ENCODE measurements at regions not wholly inside any gene's neighbourhood (a gene's known extent, or its start where the extent isn't known, plus 50 kb on each side); places are given as distances from the start of the nearest gene placed in this dataset.
"Not testable (repeated sequence)": the region's sequence is repeated elsewhere in the genome, so short reads cannot be mapped to it uniquely, and the experiment has no call there.

DNA sequence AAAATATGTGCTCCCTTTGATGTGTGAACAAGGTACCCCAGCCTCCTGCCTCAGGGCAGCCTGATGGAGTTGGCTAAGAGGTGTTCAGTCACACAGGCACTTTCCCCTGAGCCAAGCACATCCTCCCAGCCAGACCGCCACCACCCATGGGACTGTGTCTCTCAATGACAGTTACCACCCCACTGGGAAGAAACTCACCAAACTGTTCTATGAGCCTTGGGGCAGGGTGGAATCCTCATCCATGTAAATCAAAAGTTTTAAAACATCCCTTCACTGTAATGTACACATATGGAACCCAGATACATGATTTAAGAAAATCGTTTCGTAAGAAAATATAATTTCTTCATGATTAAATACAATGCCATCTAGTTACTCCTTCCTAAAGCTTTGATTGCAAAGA is 138.4 kb upstream of the LSM14A start:
- no peak for DNase-seq (ENCODE audit: low read depth in 2 of 2)

DNA sequence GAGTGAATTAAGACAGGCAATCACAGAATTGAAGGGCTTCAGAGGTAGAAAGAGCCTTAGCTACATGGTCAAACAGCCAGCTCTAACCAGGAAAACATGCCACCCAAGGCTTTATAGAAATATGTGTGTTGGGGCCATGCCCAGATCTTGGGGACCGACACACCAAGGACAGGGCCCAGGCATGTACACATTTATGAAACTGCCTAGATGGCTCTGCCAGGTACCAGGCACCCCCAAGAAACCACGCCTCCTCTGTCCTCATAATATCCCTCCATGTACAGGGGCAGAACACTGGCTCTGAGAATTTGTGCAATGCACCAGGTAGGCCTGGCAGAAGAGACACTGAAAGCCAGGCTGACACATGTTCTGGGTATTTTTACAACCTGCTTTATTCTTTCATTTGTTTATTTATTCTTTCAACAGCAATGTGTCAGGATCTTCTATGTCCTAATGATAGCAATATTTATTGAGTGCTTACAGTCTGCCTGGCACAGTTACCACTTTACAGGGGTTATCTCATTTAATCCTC is 137.9 kb upstream of the LSM14A start:
- DNase-seq (ENCODE audit: low read depth in 2 of 2), result no peak

DNA sequence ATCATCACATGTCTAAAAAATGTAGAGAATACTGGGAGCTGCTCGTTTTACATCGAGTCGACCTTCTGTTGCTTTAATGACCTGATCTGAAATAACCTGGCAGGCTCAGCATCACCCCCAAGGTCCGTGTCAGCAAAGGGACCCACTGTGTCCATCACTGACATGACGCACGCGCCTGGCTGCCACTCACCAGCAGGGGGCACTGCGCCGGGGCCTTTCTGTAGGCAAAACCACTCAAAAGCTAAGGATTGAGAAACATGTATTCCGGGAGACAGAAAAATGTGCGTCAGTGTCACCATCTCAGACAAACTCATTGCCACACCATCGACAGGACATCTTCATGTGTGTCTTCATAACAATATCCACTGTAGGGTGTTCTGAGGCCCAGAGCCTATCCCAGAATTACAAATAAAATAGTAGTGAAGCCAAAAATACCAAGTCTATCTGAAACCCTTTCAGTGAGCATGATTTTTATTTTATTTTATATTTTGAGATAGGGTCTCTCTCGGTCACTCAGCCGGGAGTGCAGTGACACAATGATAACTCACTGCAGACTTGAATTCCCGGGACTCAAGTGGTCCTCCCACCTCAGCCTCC is 130.3 kb upstream of the LSM14A start:
- no peak for DNase-seq (ENCODE audit: low read depth in 2 of 2)

DNA sequence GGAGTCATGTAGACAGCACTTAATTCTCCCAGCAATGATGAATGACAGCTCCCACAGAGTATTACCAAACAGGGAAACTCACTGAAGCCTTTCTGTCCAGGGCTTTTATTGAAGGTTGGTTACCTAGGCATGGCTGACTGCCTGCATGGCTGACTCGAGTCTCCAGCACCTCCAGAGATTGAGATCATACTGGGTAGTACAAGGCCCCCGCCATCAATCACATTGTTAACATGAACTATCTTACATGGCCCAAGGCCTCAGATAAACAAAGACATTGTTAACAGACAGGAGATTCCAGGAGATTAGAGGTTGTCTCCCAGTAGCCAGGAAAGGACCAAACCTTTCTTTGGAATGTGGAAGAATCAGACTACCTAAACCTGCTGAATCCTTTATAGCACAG is 128.3 kb upstream of the LSM14A start:
- no peak for DNase-seq (ENCODE audit: low read depth in 2 of 2)

DNA sequence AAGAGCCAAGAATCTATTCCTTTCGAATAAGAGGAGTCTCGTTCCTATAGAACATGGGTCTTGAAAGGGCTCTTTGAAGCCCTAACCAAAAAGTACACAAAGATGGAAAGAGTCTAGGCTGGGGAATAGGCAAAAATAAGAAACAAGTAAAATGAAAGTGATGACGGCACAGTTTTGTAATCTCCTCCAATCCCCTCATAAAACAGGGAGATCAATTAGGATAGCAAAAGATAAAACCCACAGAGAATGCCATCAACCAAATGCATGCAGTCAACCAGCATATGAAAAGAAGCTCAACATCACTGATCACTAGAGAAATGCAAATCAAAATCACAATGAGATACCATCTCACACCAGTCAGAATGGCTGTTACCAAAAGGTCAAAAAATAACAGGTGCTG is 122.4 kb upstream of the LSM14A start:
- no peak for DNase-seq (ENCODE audit: low read depth in 2 of 2)

DNA sequence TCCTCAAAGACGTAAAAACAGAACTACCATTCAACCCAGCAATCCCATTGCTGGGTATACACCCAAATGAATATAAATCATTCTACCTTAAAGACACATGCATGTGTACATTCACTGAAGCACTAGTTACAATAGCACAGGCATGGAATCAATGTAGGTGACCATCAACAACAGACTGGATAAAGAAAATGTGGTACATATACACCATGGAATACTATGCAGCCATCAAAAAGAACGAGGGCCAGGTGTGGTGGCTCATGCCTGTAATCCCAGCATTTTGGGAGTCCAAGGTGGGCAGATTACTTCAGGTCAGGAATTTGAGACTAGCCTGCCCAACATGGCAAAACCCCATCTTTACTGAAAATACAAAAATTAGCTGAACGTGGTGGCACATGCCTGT is 121.9 kb upstream of the LSM14A start:
- DNase-seq (ENCODE audit: low read depth in 2 of 2), result not testable (repeated sequence)

DNA sequence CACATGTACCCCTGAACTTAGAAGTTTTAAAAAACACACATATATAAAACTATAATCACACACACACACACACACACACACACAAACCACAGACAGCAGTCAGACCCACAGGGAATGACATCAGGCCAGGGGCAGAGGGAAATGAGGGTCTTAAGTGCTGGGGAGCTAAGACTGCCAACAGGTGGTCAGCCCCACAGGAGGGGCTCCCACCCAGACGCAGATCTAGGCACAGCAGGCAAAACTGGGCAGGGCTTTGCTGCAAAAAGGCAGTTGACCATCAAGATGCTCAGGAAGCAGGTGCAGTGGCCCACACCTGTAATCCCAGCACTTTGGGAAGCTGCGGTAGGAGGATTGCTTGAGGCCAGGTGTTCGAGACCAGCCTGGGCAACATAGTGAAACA is 121.0 kb upstream of the LSM14A start:
- no peak for DNase-seq (ENCODE audit: low read depth in 2 of 2)

DNA sequence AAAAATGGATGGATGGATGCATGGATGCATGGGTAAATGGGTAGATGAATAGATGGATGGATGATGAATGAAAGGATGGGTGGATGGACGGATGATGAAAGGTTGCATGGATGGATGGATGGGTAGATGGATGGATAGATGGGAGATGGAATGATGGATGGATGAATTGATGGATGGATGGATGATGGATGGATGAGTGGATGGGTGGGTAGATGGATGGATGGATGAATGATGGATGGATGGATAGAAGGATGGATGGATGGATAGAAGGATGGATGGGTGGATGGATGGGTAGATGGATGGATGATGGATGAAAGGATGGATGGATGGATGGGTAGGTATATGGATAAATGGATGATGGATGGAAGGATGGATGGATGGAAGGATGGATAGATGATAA is 115.1 kb upstream of the LSM14A start:
- no peak for DNase-seq (ENCODE audit: low read depth in 2 of 2)

DNA sequence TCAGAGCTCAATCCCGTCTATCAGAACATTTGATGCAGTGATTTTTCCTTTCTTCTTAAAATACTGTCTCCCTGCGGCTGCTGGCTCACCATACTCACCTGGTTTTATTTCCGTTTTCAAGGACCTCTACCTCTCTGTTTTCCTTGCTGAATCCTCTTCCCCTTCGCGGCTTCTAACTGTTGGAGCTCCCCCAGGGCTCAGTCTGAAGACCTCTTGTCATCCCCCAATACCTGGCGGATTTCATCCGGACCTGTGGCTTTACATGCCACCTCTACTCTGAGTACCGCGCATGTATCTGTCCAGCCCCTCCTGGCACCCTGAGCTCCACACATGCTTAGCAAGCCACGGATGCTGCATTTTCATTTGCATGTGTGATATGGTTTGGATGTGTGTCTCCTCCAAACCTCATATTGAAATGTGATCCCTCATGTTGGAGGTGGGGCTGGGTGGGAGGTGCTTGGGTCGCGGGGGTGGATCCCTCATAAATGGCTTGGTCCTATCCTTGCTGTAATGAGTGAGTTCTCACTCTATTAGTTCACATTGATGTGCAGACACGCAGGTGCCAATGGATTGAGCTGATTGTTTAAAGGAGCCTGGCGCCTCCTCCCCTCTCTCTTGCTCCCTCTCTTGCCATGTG is 106.2 kb upstream of the LSM14A start:
- no peak for DNase-seq (ENCODE audit: low read depth in 2 of 2)

DNA sequence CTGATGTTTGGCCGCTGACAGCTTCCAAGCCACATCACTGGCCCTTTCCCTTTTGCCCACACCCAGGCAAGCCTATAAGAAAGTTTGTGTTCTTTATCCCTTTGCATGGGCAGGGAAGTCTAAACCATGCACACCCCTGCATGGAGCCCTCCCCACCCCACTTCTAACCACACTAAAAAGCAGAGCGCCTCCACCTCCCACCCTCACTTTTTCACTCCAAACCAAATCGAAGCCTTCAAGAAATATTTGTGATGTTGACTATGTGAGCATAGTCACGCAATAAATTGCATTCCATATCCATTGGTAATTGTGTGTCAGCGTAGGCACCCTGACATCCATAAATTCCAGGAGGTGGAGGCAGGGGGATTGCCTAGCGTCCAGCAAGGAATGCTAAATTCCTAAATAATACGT is 104.4 kb upstream of the LSM14A start:
- no peak for DNase-seq (ENCODE audit: low read depth in 2 of 2)

DNA sequence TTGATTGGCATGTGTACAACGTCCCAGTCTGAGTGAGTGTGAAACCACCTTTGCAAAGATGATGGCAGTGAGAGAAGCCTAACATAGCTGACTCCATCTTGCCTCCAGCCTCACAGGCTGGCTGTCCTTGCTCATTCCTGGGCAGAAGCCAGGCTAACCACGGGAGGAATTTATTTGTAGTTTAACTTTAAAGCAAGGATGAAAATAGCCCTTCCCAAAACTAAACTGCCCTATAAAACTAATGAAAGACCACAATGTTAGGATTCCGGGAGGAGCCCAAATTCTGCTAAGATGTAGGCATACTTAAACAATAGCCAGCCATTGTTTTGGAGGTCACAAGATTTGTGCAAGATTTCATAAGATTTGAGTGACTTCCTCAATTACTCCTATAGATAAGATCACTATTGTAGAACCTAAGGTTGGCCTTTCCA is 96.6 kb upstream of the LSM14A start:
- DNase-seq (ENCODE audit: low read depth in 2 of 2), result no peak

DNA sequence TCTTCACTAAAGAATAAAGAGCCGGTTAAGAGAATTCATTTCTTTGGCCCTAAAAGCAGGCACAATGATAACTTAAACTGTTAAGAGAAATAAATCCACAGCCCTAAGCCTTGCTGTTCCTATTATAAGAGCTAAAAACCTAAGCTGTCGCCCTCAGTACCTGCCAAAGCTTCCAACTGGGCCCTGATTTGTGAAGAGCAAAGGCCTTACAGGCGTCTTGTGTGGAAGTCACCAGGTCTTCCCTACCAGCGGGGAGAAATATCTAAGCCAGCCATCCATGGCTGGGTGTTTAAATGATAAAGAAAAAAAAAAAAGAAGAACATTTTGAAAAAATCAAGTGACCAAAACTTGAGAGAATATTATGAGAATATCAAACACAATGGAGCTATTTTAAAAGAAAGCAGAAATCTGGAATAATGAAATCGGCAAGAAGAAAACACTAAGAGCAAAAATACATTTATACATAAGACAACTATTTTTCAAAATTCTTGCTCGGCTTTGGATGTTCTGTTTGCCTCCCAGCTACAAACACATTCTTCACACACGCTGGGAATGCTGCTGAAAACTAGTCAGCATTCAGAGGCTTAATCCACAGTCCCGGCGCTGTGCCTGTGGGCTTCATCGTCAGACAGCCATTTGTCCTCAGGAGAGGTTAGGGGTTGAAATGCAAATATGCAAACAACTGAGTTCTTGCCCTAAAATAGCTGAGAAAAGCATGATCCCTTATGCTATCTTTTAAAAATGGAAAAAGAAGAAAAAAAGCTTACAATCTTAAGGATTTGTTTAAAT is 89.8 kb upstream of the LSM14A start:
- DNase-seq (ENCODE audit: low read depth in 2 of 2), result no peak

DNA sequence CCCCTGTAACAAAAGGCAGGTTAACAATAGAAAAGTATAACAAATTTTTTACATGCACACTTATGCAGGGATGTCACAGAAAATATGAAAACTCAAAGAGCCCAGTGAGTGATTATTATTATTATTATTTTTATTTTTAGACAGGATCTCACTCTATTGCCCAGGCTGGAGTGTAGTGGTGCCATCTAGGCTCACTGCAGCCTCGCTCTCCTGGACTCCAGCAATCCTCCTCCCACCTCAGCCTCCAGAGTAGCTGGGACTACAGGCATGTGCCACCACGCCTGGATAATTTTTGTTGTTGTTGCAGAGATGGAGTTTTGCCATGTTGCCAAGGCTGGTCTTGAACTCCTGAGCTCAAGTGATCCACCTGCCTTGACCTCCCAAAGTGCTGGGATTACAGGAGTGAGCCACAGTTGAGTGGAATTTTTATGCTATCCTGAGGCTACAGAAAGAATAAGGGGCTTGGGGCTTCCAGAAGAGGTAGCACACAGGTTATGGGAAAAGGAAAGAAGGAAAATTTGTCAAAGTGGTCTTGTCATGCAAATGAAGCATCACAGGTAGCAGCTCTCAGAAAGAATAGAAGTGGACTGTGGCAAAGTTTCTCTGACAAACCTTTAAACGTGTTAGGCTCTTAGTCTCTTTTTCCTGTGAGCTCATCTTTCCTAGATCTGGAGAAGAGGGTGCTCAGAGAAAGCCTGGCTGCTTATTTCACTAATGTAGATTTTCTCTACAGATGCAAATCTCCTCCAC is 87.7 kb upstream of the LSM14A start:
- no peak for DNase-seq (ENCODE audit: low read depth in 2 of 2)

DNA sequence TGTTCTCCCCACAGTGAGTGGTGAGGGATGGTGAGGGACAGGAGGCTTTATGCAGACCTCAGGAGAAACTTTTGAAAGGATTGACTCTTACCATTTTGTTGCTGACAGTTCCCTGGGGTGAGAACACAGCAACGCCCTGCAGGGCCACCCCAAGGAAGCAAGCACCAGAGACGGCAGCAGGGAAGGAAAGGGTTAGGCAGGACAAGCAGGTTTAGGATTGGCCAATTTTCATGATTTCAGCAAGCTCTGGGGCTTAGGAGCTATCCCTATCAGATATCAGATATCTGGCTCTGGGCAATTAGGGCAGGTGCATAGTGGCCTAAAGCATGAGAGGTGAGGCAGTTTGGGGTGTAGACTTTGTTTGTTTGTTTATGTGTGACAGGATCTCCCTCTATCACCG is 87.0 kb upstream of the LSM14A start:
- no peak for DNase-seq (ENCODE audit: low read depth in 2 of 2)

DNA sequence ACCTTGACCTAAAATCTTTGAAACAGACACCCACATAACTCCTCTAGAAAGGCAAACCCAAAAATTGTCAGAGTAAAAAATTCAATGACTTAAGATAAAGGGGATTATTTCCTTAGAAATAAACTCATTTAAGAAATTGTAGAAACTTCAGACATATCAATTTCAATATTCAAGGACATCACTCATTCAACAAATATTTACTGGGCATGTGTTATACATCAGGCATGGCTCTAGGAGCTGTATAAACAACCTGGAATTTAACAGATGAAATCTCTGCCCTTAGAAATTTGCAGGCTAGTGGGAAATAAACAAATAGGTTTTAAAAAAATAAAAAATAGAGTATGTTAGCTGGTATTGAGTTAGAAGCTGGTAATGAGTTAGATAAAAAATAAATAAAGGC is 84.0 kb upstream of the LSM14A start:
- DNase-seq (ENCODE audit: low read depth in 2 of 2), result no peak

DNA sequence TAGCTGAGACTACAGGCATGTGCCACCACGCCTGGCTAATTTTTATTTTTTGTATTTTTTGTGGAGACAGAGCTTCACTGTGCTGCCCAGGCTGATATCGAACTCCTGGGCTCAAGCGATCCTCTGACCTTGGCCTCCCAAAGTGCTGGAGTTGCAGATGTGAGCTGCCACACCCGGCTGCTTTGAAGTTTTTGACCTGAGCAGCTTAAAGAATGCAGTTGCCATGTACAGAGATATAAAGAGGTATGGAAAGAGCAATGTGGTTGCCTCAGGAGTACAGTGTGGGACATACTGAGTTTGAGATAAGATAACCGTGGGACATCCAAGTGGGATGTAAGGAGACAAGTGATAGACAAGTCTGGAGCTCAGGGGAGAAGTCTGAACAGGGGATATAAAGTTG is 82.7 kb upstream of the LSM14A start:
- no peak for DNase-seq (ENCODE audit: low read depth in 2 of 2)

DNA sequence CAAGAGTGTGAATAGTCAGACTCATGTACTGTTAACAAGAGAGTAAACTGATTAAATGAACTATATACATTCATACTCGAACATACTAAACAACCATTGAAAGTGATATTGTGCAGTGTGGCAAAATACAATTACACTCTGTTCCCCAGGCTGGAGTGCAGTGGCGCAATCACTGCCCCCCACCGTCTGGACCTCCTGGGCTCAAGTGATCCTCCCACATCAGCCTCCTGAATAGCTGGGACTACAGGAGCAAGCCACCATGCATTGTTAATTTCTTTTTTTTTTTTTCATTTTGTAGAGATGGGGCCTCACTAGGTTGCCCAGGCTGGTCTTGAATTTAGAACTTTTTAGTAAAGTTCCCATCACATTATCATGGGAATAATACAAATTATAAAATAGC is 77.3 kb upstream of the LSM14A start:
- no peak for DNase-seq (ENCODE audit: low read depth in 2 of 2)

DNA sequence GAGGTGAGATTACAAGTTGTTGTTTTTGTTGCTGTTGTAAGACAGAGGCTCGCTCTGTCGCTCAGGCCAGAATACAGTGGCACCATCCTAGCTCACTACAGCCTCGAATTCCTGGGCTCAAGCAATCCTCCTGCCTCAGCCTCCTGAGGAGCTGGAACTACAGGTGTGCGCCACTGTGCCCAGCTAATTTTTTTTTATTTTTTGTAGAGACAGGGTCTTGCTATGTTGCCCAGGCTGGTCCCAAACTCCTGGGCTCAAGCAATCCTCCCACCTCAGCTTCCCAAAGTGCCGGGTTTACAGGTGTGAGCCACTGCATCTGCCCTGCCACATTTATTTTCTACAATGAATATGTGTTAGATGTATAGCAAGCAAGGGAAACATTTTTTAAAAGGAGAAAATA is 76.9 kb upstream of the LSM14A start:
- not testable (repeated sequence) for DNase-seq (ENCODE audit: low read depth in 2 of 2)

DNA sequence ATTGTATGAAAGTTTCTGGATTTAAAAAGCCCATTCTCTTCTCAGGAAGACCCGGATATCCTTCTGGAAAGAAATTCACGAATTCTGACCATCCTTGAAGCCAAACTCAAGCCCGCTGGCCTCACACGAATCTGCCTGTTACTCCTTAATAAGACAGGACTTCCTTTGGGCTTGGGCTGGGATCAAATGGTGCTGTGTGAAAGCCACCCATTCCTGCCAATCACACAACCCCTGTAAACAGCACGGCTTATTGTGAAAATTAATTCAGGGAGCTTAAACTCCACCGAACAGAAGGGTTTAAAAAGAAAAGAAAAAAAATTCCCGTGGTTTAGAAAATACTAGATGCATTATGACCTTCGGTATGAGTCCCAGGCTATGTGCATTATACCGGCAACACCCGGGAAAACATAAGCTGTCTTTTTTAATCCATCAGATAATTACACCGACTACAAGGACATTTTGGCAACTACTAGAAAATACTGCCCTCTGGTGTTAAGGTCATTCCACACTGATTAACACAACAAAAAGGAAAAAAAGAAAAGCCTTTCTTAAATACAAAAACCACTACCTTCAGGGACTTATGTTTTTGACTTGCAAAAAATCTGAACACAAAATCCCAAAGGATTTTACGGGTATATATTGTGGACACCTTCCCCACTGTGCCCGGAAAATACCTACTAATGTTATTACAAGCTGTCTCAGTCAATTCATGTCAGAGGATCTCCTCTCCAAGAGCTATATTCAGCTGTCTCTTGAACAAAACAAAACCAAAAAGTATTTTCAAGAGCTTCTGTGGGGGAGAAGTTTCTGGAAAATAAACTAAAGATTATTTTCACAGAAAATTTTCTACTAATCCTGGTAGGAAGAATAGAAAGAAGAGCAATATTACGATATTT is 76.0 kb upstream of the LSM14A start:
- DNase-seq (ENCODE audit: low read depth in 2 of 2), result no peak

DNA sequence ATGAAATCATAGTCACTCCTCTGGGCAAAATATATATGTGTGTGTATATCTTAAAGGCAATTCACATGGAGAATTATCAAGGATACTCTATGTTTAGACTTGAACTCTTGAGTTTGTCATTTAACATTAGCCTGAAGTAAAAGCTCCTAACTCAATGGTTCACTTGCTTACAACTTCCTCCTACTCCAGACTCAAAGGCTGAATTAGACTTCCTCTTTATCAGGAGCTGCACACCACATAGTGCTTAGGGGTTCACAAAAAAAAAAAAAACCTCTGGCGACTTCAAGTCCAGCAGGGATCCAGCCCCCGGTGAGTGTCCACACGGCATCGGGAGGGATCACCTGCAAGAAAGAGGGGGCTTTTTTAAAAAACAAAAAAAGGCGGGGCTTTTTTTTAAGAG is 68.2 kb upstream of the LSM14A start:
- no peak for DNase-seq (ENCODE audit: low read depth in 2 of 2)

DNA sequence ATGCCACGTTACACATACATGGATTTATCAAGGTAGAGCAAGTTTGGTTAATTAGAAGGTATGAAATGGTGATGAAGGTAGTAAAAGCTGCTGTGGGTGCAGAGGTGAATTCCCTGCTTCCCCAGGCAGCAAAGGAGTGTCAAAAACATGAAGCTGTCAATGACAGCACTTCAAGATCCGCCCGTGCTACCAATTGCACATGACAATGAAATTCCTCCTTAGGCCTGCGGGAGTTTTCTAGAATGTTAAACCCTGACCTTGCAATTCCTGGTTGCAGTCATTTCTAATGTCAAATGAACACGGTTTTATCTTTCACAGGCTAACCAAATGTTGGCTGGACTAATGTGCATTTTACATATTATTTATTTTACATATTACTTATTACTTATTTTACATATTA is 67.7 kb upstream of the LSM14A start:
- DNase-seq (ENCODE audit: low read depth in 2 of 2), result no peak
